ENCODE measurements at regions not wholly inside any gene's neighbourhood (a gene's known extent, or its start where the extent isn't known, plus 50 kb on each side); places are given as distances from the start of the nearest gene placed in this dataset.

DNA sequence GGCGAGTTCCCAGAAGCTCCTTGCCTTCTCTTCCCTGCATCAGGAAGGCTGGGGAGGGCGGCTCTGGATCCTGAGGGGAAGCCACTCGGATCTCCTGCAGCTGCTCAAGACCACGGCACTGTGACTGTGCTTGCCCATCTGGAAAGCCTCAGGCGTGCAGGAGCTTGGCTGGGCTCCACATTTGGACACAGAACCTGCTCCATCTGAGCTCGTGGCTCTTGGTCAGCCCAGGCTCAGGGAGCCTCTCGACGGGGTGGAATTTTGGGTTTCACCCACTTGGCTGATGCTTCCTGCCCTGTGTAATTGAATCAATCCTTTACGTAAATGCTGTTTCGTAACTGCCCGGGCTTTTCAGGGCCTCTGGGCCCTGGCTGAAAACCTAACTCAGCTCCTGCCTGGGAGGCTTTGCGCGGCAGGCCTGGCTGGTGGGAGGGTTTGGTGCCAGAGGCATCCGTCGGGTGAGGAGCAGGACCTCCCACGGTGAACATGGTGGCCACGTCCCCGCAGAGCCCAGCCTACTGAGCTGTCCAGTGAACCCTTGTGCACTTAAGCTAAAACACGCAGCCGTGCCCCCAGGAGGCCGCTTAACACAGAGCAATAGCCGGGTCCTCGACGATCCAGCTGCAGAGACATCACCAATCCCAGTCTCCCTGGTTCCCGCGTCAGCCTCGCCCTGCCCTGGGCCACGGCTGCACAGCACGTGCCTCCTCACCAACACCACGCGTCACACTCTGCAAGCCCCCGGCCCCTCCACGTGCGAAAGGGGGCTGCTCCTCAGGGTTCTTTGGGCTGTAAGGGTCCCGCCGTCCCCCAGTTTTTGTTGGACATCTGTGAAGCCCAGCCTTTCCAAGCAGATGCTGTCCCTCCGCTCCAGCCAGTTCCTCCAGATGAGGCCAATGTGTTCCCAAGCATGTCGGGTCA, 241.0 kb downstream of the DLL1 start:
- Histone ChIP-seq H3K36me3 (ENCODE audit: control insufficient read depth in 1 of 2, insufficient read depth in 2 of 2, low read length in 1 of 2) (no peaks in the 10 kb centered on the region), H3K4me1 (ENCODE audit: control insufficient read depth in 1 of 2, insufficient read depth in 2 of 2, low read length in 2 of 2) (no peaks in the 10 kb centered on the region)

GRCh38 chr6:170048615-170049256, 242.1 kb downstream of the DLL1 start:
- Histone ChIP-seq H3K4me3 (ENCODE audit: low read length in 2 of 2) (no peak overlapping the region), H3K36me3 (ENCODE audit: control insufficient read depth in 1 of 2, insufficient read depth in 2 of 2, low read length in 1 of 2) (no peaks in the 10 kb centered on the region), H3K27ac (ENCODE audit: low read depth in 1 of 2, low read length in 2 of 2) (no peak overlapping the region), H3K27me3 (ENCODE audit: control insufficient read depth in 1 of 2, insufficient read depth in 2 of 2, low read length in 1 of 2) (no peaks in the 10 kb centered on the region), H3K4me1 (ENCODE audit: control insufficient read depth in 1 of 2, insufficient read depth in 2 of 2, low read length in 2 of 2) (no peaks in the 10 kb centered on the region), H3K9me3 (ENCODE audit: control insufficient read depth, low read length) (no peaks in the 10 kb centered on the region)
- WGBS, 2 donors: 88 to 90% methylated on average over 16 of the region's 16 CpGs
- peak; percentile 75 to 89 for DNase-seq
- intact Hi-C loops (cut with DNase I): no loop called here
- ATAC-seq (ENCODE audit: low FRiP score): no peak

More for the DNA sequence above, 241.0 kb downstream of the DLL1 start:
- 72% methylated on average over 38 of the region's 38 CpGs for WGBS, 2 donors
- Histone ChIP-seq H3K27me3 (ENCODE audit: control insufficient read depth in 1 of 2, insufficient read depth in 2 of 2, low read length in 1 of 2) (no peaks in the 10 kb centered on the region), H3K4me3 (ENCODE audit: low read length in 2 of 2) (no peak overlapping the region), H3K27ac (ENCODE audit: low read depth in 1 of 2, low read length in 2 of 2) (no peak overlapping the region), H3K9me3 (ENCODE audit: control insufficient read depth, low read length) (no peaks in the 10 kb centered on the region)
- ATAC-seq (ENCODE audit: low FRiP score): peak; percentile 63
- intact Hi-C loops (cut with DNase I): no loop called here
- DNase-seq: peak; percentile 79 to 80

DNA sequence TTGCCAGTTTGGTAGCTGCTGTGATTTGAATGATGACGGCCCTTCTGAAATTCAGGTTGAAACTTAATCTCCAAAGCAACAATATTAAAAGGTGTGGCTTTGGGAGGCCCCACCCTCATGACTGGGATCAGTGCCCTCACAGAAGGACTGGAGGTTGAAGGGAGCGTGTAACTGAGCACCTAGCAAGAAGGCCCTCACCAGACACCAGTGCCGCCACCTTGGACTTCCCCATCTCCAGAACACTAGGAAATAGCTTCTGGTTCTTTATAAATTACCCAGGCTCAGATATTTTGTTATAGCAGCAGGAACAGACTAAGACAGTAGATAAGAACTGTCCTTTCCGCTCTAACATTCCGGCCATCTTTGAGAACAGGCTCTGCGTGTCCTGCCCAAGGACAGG, 243.1 kb downstream of the DLL1 start:
- no peaks in the 10 kb centered on the region for H3K4me1 ChIP-seq (ENCODE audit: control insufficient read depth in 1 of 2, insufficient read depth in 2 of 2, low read length in 2 of 2)
- H3K4me3 ChIP-seq (ENCODE audit: low read length in 2 of 2): no peak overlapping the region
- 95 to 98% methylated on average over 6 of the region's 6 CpGs for WGBS, 2 donors
- intact Hi-C loops (cut with DNase I): no loop called here
- DNase-seq (peak; percentile 44 to 60), ATAC-seq (ENCODE audit: low FRiP score) (no peak)
- H3K9me3 ChIP-seq (ENCODE audit: control insufficient read depth, low read length): no peaks in the 10 kb centered on the region
- no peak overlapping the region for H3K27ac ChIP-seq (ENCODE audit: low read depth in 1 of 2, low read length in 2 of 2)
- no peaks in the 10 kb centered on the region for H3K36me3 ChIP-seq (ENCODE audit: control insufficient read depth in 1 of 2, insufficient read depth in 2 of 2, low read length in 1 of 2)
- H3K27me3 ChIP-seq (ENCODE audit: control insufficient read depth in 1 of 2, insufficient read depth in 2 of 2, low read length in 1 of 2): no peaks in the 10 kb centered on the region

DNA sequence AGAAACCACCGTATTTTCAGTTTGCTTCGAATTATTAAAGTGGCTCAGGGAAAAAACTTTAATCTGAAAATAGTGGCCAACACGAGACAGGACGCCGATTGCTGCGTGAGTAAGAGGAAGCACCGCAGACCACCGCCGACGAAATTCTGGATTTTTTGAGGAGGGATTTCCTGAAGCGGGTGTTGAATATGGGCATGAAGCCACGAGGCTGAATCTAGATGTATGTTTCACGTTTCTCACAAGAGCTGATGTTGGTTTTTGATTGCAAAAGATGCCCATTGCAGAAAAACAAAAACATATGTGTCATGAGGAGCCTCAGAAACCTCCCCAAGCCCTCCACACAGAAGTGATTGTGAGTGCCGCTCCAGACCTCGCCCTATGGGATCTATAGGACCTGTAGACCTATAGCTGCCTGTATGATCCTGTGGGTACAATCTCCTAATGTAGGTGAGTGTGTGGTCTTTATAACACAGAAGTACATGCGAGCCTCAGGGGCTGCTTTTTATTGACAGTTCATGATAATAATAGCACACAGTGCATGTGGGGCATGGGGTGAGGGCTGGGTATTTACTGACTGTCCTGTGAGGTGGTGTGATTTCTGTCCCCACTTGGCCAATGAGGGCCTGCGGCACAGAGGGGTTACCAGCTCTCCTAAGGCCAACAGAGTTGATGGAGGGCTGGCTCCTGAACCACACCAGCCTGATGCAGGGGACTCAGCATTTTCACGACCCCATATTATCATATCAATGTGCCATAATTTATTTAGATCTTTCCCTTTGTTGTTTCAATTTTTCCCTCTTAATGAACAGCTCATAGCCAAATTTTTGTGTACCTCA, 243.9 kb downstream of the DLL1 start:
- ATAC-seq (ENCODE audit: low FRiP score) (no peak), DNase-seq (peak; percentile 55 to 63)
- no peak overlapping the region for H3K27ac ChIP-seq (ENCODE audit: low read depth in 1 of 2, low read length in 2 of 2)
- no peaks in the 10 kb centered on the region for H3K36me3 ChIP-seq (ENCODE audit: control insufficient read depth in 1 of 2, insufficient read depth in 2 of 2, low read length in 1 of 2)
- 49 to 58% methylated on average over 18 of the region's 18 CpGs for WGBS, 2 donors
- H3K27me3 ChIP-seq (ENCODE audit: control insufficient read depth in 1 of 2, insufficient read depth in 2 of 2, low read length in 1 of 2): no peaks in the 10 kb centered on the region
- no peaks in the 10 kb centered on the region for H3K4me1 ChIP-seq (ENCODE audit: control insufficient read depth in 1 of 2, insufficient read depth in 2 of 2, low read length in 2 of 2)
- intact Hi-C loops (cut with DNase I): no loop called here
- H3K4me3 ChIP-seq (ENCODE audit: low read length in 2 of 2): no peak overlapping the region
- H3K9me3 ChIP-seq (ENCODE audit: control insufficient read depth, low read length): no peaks in the 10 kb centered on the region

DNA sequence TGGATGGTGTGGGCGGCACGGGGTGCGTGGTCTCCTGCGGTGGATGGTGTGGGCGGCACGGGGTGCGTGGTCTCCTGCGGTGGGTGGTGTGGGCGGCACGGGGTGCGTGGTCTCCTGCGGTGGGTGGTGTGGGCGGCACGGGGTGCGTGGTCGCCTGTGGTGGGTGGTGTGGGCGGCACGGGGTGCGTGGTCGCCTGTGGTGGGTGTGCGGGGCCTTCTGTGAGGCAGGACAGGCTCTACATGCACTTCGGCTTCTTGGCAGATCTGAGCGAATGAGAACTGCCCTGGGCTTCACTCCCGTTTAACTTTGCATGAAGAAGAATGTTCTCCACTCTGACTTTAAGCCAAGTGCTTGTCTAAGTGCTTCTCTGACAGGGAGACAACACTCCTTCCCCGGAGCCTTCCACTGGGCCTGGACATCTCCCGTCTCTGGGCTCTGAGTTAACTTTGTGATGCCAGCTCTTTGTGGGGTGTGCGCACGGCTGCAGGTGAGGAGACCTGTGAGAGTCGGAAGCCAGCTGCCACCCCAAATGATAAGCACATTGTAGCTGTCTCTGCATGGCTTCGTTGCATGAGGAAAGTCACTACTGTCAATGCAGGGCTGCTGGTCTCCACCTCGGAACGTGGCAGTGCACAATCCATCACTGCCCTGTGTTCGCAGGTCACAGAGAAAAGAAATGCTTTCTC, 244.8 kb downstream of the DLL1 start:
- H3K27me3 ChIP-seq (ENCODE audit: control insufficient read depth in 1 of 2, insufficient read depth in 2 of 2, low read length in 1 of 2): no peaks in the 10 kb centered on the region
- H3K4me3 ChIP-seq (ENCODE audit: low read length in 2 of 2): no peak overlapping the region
- H3K9me3 ChIP-seq (ENCODE audit: control insufficient read depth, low read length): no peaks in the 10 kb centered on the region
- H3K27ac ChIP-seq (ENCODE audit: low read depth in 1 of 2, low read length in 2 of 2): no peak overlapping the region
- ATAC-seq (ENCODE audit: low FRiP score) (no peak), DNase-seq (peak; percentile 41 to 53)
- no peaks in the 10 kb centered on the region for H3K36me3 ChIP-seq (ENCODE audit: control insufficient read depth in 1 of 2, insufficient read depth in 2 of 2, low read length in 1 of 2)
- 67 to 76% methylated on average over 33 of the region's 33 CpGs for WGBS, 2 donors
- intact Hi-C loops (cut with DNase I): no loop called here
- H3K4me1 ChIP-seq (ENCODE audit: control insufficient read depth in 1 of 2, insufficient read depth in 2 of 2, low read length in 2 of 2): no peaks in the 10 kb centered on the region

DNA sequence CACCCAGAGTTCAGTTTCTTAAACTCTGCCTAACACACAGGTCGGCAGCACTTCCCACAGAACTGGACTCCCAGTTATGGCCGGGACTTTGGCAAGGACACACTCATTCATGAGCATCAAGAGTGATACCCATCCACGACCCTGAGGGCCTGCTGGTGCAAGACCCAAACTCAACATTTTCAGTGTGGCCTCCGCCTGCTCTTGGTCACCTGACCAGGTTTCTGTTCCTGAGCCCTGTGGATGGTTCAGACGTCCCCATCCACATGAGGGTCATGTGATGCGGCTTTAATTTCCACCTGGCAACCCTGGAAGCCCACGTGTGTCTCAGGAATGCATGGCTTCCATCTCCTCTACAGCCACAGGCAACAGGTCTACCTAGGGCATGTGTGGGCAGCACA, 245.3 kb downstream of the DLL1 start:
- DNase-seq: peak in 1 of 2 donors; percentile 61
- Histone ChIP-seq H3K27ac (ENCODE audit: low read depth in 1 of 2, low read length in 2 of 2) (no peak overlapping the region), H3K36me3 (ENCODE audit: control insufficient read depth in 1 of 2, insufficient read depth in 2 of 2, low read length in 1 of 2) (no peaks in the 10 kb centered on the region), H3K4me3 (ENCODE audit: low read length in 2 of 2) (no peak overlapping the region), H3K9me3 (ENCODE audit: control insufficient read depth, low read length) (no peaks in the 10 kb centered on the region), H3K4me1 (ENCODE audit: control insufficient read depth in 1 of 2, insufficient read depth in 2 of 2, low read length in 2 of 2) (no peaks in the 10 kb centered on the region), H3K27me3 (ENCODE audit: control insufficient read depth in 1 of 2, insufficient read depth in 2 of 2, low read length in 1 of 2) (no peaks in the 10 kb centered on the region)
- WGBS, 2 donors: 89 to 91% methylated on average over 7 of the region's 7 CpGs
- intact Hi-C loops (cut with DNase I): no loop called here
- ATAC-seq (ENCODE audit: low FRiP score): no peak

DNA sequence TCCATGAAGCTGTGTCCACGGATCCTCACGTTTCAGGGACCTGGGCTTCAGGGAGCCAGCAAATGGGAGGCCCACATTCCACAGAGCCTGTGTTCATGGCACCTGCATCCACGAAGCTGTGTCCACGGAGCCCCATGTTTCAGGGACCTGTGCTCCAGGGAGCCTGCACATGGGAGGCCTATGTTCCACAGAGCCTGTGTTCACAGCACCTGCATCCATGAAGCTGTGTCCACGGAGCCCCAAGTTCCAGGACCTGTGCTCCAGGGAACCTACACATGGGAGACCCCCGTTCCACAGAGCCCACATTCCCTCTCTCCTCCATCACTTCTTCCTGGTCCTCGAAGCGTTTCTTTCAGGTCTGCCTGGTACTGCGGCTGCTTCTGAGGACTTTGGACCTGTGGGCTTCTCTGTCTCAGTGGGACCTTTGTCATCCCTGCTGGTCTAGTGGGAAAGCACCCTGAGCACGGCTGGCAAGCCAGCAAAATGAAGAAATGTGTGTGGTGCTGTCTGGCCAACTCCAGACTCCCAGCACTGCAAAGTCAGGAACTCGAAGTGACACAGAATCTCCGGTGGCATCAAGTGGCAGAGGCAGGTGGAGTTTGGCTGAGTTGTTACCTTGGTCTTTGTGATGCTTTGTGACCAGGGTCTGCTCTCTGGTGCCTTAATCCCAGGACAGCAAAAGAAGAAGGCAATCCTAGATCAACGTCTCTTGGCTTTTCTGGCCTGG, 245.9 kb downstream of the DLL1 start:
- Histone ChIP-seq H3K36me3 (ENCODE audit: control insufficient read depth in 1 of 2, insufficient read depth in 2 of 2, low read length in 1 of 2) (no peaks in the 10 kb centered on the region), H3K27ac (ENCODE audit: low read depth in 1 of 2, low read length in 2 of 2) (no peak overlapping the region), H3K9me3 (ENCODE audit: control insufficient read depth, low read length) (no peaks in the 10 kb centered on the region), H3K4me1 (ENCODE audit: control insufficient read depth in 1 of 2, insufficient read depth in 2 of 2, low read length in 2 of 2) (no peaks in the 10 kb centered on the region), H3K27me3 (ENCODE audit: control insufficient read depth in 1 of 2, insufficient read depth in 2 of 2, low read length in 1 of 2) (no peaks in the 10 kb centered on the region), H3K4me3 (ENCODE audit: low read length in 2 of 2) (no peak overlapping the region)
- intact Hi-C loops (cut with DNase I): no loop called here
- 91 to 93% methylated on average over 13 of the region's 13 CpGs for WGBS, 2 donors
- DNase-seq: peak; percentile 27 to 30
- ATAC-seq (ENCODE audit: low FRiP score): no peak
